NCI-H187 (cell line): ENCODE measurements at regions not wholly inside any gene's neighbourhood (a gene's known extent, or its start where the extent isn't known, plus 50 kb on each side); places are given as distances from the start of the nearest gene placed in this dataset.
"Not testable (repeated sequence)": the region's sequence is repeated elsewhere in the genome, so short reads cannot be mapped to it uniquely, and the experiment has no call there.

Source experiments
- DNase-seq, 2 experiments: peaks; one replicate each; lab custom pipeline; 2025; lab: John Stamatoyannopoulos, UW

GRCh38 chr13:108077284-108077683, 138.1 kb downstream of the LIG4 start:
- DNase-seq = no peak

GRCh38 chr13:108074429-108074828, 140.9 kb downstream of the LIG4 start:
- DNase-seq = not testable (repeated sequence)

GRCh38 chr13:108070925-108071324, 144.4 kb downstream of the LIG4 start:
- no peak for DNase-seq

- no peak for DNase-seq
These were observed 144.8 kb downstream of the LIG4 start for GRCh38 chr13:108070491-108070890.

GRCh38 chr13:108069521-108070210, 145.7 kb downstream of the LIG4 start:
- no peak for DNase-seq

GRCh38 chr13:108064372-108064771, 151.0 kb downstream of the LIG4 start:
- not testable (repeated sequence) for DNase-seq

GRCh38 chr13:108060111-108060510, 155.2 kb downstream of the LIG4 start:
- DNase-seq = no peak

- DNase-seq = no peak
These were observed 159.1 kb downstream of the LIG4 start for GRCh38 chr13:108056278-108056677.

- no peak for DNase-seq
These were observed 166.1 kb downstream of the LIG4 start for GRCh38 chr13:108049211-108049610.

GRCh38 chr13:108044954-108045353, 170.4 kb downstream of the LIG4 start:
- DNase-seq = peak in 1 of 2 experiments; percentile 12

GRCh38 chr13:108042866-108043265, 172.5 kb downstream of the LIG4 start:
- not testable (repeated sequence) for DNase-seq

- DNase-seq = no peak
These were observed 178.0 kb downstream of the LIG4 start for GRCh38 chr13:108037348-108037747.

GRCh38 chr13:108036411-108036932, 178.9 kb downstream of the LIG4 start:
- DNase-seq = no peak

GRCh38 chr13:108034909-108035410, 180.4 kb downstream of the LIG4 start:
- DNase-seq = no peak

- DNase-seq = no peak
These were observed 181.3 kb downstream of the LIG4 start for GRCh38 chr13:108033800-108034707.

- no peak for DNase-seq
These were observed 183.5 kb downstream of the LIG4 start for GRCh38 chr13:108031865-108032264.

GRCh38 chr13:108030769-108031168, 184.6 kb downstream of the LIG4 start:
- DNase-seq = no peak

GRCh38 chr13:108026680-108027410, 188.5 kb downstream of the LIG4 start:
- no peak for DNase-seq

- no peak for DNase-seq
These were observed 195.3 kb downstream of the LIG4 start for GRCh38 chr13:108020027-108020426.

GRCh38 chr13:108018371-108018870, 196.9 kb downstream of the LIG4 start:
- DNase-seq = no peak

GRCh38 chr13:108006619-108007018, 208.7 kb downstream of the LIG4 start:
- DNase-seq = no peak

GRCh38 chr13:108005231-108005630, 210.1 kb downstream of the LIG4 start:
- DNase-seq = no peak
